HG03060 (cell line): ENCODE measurements at regions not wholly inside any gene's neighbourhood (a gene's known extent, or its start where the extent isn't known, plus 50 kb on each side); places are given as distances from the start of the nearest gene placed in this dataset.
"Not testable (repeated sequence)": the region's sequence is repeated elsewhere in the genome, so short reads cannot be mapped to it uniquely, and the experiment has no call there.

Experiments
- ATAC-seq: cut with Tn5 transposase; IDR thresholded peaks from one replicate; pipeline ENCODE4 v1.9.1; 2021; ENCODE audit warnings: low read depth, moderate number of reproducible peaks; ENCODE audit not compliant: unreplicated experiment

DNA sequence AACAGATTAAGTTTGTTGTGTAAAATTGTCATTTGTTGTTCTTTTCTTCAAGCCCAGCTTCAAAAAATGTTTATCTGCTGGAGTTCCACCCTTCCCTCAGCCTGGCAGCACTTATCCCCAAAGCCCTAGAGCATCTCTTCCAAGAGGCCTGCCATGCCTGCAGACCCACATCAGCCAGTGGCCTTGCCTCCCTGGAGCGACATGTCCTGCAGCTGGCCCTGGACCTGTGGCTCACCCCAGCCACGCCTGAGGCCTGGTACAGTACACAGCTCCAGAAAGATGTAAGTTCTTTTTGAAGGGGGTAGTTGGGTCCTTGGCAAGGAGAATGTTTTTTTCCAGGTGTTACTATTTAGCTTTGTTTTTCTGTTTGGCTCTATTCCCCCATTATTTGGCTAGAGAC, 124.8 kb downstream of the CD164 start:
- ATAC-seq, result no peak

DNA sequence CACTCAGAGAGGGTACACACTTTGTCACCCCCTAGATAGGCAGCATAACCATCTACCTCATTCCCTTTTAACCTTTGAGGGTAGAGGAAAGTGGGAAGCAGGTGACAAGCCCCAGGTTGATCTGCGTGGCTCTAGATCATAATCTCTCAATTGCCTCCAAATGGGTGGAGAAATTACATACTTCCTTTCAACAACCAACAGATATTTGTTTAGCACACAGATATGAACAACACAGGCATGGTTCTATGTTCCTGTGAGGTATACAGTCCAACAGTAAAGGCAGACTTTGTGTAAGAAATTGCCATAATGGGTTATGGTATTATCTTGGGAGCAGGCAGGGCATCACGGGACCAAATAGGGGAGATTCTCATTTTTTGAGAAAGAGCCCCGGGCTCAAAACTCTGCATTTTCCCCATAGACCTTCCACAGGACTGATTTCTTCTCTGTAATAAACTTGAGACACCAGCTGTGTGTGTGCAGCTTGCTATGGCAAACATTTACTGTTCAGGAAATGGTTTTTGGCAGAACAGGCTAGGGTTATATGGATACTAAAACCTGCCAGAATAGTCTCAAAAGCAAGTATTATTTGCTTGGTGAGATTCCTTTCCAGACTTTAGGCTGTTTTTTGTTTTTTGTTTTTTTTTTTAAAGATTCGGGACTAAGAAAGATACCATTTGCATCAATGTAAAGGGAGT, 126.2 kb downstream of the CD164 start:
- ATAC-seq, result no peak

DNA sequence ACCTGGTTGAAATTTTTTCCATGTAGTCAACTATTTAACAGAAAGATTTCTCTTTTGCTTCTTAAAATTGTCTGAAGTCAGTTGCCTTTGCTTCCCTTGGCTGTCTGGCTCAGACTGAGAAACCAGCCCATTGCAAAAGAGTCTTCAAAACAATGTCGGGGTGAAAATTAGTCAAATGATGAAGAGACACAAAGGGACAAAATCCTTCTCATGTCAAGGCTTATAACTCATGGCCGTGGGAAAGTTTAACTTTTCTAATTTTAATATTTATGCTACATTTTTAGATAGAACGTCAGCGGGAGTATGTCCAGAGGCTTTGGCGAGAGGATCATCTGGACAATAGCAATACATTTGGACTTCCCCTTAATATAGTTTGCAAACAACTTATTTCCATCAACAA, 127.2 kb downstream of the CD164 start:
- ATAC-seq, result no peak

DNA sequence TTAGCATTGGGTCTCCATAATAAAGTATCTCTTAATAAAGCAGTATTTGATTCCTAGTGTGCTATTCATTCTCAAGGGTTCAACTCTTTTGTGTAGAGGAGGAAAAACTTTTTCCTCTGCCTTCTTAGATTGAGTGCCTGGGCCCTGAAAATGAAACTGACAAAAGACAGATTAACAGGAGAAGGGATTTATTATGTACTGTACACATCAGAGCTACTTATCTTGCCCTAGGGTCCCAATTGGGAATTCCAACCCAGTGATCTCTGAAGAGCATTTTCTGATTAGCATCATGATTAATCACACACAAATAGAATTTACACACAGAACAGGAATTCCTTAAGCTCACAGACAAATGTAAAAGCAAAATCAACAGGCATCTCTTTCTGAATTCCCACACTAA, 128.9 kb downstream of the CD164 start:
- ATAC-seq, result no peak

DNA sequence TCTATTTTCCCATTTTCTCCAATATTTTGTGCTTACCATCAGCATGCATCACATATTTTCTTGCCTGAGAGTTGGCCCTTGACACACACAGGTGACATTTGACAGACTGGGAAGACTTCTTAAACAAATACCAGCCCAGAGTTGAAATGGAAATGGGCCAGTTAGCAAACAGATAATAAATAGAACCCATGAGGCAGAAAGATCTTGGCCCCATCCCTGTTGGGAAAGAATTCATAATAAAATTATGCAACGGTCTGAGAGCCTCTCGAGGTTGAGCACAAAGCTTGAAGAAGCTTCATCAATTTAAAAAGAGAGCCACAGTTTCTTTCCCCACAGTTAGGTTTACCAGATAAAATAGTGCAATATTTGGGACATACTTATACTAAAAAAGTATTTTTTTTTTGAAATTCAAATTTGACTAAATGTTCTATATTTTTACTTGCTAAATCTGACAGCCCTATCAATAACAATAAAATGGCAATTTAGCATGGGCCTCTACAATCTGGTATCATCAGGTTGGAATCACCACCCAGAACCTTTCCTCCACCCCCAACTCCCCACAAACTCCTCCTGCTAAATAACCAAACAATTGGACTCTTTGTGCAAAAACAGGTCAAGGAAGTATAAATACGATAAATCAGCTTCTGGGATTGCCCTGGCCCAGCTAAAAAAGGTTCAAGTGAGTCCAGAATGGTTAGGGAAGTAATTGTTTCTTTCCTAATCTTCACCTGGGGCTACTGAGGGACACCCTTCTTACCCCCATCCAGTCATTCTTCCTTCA, 129.8 kb downstream of the CD164 start:
- no peak for ATAC-seq

DNA sequence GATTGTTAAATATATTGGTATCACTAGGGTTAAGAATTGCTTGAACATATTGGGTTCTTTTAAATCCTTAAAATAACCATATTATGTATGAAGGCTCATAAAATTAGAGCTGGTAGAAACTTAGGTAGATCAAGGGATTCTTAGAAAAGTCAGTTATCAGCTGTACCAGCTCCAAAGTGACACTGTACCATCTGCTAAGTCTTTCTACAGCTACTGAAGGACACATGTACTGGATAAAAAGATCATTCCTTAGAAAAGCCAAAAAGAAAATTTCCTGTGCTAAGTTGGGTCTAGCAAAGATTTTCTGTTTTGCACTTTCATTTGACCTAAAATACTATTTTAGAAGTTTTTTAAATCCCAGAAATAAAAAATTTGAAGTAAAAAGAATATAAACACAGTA, 130.4 kb downstream of the CD164 start:
- no peak for ATAC-seq

DNA sequence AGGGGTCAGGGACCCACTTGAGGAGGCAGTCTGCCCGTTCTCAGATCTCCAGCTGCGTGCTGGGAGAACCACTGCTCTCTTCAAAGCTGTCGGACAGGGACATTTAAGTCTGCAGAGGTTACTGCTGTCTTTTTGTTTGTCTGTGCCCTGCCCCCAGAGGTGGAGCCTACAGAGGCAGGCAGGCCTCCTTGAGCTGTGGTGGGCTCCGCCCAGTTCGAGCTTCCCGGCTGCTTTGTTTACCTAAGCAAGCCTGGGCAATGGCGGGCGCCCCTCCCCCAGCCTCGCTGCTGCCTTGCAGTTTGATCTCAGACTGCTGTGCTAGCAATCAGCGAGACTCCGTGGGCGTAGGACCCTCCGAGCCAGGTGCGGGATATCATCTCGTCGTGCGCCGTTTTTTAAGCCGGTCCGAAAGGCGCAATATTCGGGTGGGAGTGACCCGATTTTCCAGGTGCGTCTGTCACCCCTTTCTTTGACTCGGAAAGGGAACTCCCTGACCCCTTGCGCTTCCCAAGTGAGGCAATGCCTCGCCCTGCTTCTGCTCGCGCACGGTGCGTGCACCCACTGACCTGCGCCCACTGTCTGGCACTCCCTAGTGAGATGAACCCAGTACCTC, 131.6 kb downstream of the CD164 start:
- not testable (repeated sequence) for ATAC-seq

DNA sequence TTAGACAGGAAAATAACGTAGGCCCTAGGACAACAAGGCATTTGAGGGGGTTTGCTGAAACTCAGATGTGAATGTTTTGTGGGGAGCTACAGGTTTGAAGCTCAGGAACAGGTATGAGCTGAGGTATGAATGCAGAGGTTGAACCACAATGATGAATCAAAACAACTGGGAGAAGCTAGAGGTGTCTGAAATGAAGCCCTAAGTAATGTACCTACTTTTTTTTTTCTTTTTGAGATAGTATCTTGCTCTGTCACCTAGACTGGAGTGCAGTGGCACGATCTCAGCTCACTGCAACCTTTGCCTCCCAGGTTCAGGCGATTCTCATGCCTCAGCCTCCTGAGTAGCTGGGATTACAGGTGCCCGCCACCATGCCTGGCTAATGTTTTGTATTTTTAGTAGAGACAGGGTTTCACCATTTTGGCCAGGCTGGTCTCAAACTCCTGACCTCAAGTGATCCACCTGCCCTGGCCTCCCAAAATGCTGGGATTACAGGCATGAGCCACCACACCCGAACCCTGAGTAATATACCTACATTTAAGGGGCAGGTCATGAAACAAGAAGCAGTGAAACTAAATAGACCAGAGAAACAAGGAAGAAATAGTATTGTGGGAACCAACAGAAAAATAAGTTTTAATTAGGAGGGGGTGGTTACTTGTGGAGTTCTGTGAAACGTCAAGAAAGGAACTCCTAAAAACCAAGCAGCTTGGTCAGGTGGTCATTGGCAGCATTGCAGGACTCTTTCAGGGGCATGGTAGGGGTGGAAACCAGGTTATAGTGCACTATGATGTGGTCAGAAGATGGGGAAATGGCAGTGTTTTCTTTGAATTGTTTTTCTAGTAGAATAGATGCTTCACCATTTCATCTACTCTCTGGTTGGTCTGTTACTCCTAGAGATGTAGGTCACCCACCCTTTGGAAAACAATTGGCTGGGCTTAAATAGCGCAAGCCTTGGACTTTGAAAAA, 138.1 kb downstream of the CD164 start:
- no peak for ATAC-seq

DNA sequence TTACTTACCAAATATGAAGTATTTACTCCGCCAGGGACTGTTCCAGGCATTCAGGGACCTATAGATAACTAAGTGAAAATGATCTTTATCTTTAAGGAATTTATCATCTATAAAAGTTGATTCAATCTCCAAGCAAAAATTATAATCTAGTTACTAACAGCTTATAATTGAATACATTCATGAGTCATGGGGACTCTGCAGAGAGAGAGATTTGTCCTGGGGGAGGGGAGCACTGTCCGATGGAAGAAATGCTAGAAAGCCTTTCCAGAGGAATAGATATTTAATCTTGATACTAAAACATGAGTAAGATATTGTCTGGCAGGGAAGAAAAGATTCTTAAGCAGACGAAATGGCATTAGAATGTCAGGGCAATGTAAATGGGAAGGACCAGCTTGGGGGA, 139.3 kb downstream of the CD164 start:
- ATAC-seq, result no peak

DNA sequence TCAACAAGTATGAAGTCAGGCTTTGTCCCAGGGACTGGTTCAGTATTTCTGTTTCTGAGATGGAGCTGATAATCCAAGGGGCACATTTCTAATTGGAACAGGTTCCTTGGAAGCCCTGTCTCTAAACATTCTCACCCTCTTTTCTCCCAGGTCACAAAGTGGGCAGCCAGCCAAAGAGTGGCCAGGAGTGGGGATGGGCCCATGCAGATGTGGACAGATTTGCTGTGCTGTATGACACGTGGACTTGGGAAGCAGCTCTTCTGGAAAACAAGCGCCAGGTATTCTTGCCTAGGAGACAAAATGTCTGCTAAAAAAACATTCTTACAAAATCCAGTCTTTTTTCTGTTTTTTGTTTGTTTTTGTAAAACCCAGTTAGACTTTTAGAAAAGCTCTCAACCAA, 140.2 kb downstream of the CD164 start:
- no peak for ATAC-seq

DNA sequence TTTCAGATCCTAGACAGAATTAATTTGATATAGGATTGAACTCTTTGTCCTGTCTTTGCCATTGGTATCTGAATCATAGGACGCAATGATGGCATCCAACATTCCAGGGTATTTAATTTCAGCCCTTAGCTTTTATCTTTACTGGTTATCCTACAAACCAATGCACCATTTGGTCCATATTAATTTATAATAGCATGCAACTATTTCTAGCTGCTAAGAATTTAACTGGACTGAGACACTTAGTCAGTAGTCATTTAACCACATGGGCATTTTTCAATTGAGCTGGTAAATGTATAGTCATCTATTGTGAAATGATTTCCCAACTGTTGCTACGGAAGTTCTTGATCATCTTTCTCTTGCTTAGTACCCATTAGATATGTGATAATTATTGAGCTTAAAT, 141.1 kb downstream of the CD164 start:
- ATAC-seq, result no peak

DNA sequence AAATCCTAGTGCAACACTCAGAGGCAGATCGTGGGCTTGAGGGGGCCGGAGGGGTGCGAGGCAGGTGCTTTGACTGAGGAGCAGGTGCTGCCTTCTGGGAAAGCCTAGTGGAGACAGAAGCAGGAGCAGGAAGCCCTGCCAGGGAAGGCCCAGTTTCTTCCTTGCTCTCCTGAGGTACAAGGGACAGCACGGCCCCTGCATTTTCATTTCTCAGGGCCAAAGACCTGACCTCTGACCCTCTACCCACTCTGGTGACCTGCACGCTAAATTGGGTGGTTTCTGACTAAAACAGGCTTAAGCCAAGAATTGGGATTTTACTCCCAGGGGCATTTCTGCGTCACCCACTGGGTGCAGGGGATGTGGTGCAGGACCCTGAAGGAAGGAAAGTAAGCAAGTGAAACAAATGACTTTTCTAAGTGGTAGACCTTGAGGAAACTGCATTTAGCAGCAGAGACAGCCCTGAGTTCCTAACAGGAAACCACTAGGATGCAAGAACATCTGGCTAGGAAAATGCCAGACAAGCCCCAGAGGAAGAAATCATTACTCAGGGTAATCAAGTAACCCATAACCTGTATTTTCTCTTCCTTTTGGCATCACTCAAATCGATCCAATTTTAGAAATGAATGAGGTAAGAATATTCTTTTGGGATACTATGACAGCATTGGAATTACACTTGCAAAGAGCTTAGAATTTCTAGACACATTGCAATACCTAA, 141.7 kb downstream of the CD164 start:
- ATAC-seq, result no peak

DNA sequence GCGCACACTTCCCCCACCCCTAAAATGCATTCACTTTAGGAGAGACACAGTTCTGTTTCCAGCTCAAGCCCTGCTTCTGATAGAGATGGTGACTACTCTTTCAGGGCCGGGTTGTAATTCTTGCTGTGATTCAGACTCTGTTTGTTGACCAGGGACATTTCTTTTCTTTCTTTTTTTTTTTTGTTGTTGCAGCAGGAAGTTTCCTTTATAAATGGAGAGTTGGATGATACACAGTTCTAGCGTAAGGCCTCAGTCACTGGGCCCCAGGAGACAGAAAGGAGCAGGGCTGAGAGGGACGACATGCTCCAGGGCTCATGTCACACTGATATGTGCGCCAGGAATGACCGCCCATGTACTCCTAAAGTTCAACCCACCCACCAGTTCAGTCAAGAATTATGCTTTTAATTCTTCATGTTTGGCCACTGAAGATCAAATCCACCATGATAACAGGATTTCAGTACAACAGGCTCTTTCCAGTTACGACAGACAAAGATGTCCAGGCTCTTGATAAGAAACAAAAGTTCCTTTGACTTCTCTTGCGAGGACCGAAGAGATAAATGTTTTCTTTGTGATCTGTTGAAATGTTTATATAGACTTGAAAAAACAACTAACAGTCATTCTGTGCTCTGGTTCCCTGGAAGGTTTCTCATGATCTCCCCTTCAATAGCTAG, 142.5 kb downstream of the CD164 start:
- ATAC-seq, result no peak

DNA sequence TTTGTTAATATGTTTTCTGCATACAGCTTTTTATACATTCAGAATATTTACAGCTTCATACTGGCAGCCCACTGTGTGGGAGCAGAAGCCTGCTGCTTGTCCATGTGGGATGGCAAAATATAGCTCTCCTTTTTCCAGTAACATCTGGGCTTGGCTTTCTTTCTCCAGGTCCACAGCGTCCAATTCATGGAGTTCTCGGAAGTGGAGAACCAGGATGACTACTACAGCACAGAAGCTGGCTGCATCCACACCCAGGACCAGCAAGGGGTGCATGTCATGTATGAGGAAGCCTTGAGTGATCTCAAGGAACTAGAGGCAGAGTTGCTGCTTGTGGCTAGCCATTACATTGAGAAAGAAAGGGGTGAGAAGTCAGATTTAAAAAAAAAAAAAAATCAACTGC, 143.1 kb downstream of the CD164 start:
- ATAC-seq, result no peak

DNA sequence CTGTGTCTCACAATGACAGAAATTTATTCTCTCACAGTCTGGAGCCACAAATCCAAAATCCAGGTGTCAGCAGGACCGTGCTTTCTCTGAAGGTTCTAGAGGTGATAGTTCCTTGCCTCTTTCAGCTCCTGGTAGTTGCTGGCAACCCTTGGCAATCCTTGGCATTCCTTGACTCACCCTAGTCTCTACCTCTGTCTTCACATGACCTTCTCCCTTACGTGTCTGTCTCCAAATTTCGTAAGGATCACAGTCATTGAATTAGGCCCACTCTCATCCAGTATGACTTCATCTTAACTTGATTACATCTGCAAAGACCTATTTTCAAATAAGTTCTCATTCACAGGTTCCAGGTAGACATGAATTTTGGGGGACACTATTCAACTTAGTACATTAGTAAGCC, 143.1 kb downstream of the CEP57L1 start:
- ATAC-seq, result no peak

DNA sequence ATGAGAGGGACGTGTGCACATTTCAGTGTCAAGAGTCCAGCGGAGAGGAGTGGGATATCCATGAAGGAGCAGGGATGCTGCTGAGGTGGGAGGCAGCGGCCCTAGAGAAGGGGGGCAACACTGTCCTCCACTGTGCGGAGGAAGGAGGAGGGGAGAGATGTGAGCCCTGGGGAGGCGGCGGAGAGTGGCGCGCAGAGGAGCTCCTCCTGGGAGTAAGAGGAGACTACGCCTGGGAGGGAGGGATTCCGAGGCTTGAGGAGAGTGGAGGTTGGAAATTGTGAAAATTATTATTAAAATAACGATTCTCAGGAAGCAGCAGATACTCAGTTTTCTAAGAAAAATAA, 142.7 kb downstream of the CEP57L1 start:
- ATAC-seq, result no peak

DNA sequence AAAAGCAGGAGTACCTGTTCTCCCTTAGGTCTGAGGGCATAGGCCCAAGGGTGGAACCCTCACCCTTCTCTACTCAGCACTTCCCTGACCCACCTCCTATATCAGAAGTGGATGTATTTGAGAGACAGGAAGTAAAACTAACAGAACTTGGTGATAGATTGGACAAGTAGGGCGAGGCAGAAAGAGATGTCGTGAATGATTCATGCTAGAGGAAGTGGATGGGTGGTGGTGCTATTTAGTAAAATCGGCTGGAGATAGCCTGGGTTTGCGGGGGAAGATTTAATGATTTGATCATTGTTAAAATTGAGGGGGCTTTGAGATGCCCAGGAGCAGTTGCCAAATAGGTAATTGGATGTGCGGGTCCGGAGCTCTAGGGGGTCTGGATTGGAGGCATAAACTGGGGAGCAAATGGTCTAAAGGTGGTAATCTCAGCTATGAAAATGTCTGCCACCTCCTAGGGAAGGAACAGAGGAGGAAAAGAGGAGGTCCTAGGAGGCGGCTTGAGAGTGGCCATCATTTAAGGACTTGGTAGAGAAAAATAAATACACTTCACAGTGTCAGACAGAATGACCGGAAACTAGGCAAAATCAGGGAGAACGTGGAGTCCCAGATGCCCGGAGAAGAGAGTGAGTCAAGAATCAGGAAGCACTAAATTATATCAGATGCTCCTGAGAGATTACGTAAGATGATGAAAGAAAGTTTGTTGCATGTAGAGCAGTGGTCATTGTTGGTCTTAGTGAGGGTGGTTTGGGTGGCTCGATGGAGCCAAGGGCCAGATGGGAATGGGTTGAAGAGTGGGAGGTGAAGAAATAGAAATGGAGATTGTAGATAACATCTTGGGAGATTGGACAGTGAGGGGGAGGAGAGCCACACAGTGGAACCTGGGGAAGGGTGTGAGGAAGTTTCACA, 142.0 kb downstream of the CEP57L1 start:
- no peak for ATAC-seq
